BJ (cell line): ENCODE measurements at regions not wholly inside any gene's neighbourhood (a gene's known extent, or its start where the extent isn't known, plus 50 kb on each side); places are given as distances from the start of the nearest gene placed in this dataset.

Experiments used
- CTCF ChIA-PET: fragments of 350-600 bp; formaldehyde crosslinking; extraction: SDS; loops from one replicate; lab custom pipeline; 2021; ENCODE audit warnings: antibody characterized with exemption, inconsistent platforms; lab: Yijun Ruan, JAX
- POLR2A ChIA-PET: fragments of 300-600 bp; sonication (Branson Sonifier 250); formaldehyde crosslinking; extraction: SDS; loops from one replicate; lab custom pipeline; 2021; ENCODE audit warnings: antibody characterized with exemption; lab: Charles Lee
- DNase-seq: peaks from one replicate; pipeline ENCODE4 v3.0.0-alpha.2; 2011; ENCODE audit warnings: low read depth
- H3K27me3 ChIP-seq: 2 replicates; pipeline ENCODE4 v1.6.0; 2011; ENCODE audit warnings: low read length; ENCODE audit not compliant: control insufficient read depth, insufficient read depth
- H3K36me3 ChIP-seq: 2 replicates; pipeline ENCODE4 v1.5.1; 2011; ENCODE audit warnings: low read length; ENCODE audit not compliant: control insufficient read depth, insufficient read depth
- H3K4me3 ChIP-seq: 2 replicates; pipeline ENCODE4 v1.5.1; 2011; ENCODE audit warnings: low read depth, mild to moderate bottlenecking, control low read depth, low read length
- CTCF ChIP-seq: IDR thresholded peaks from 2 replicates; pipeline ENCODE4 v1.5.1; 2011; ENCODE audit warnings: low read depth, mild to moderate bottlenecking, control low read depth, inconsistent platforms, low read length, moderate library complexity; ENCODE audit not compliant: insufficient read depth

DNA sequence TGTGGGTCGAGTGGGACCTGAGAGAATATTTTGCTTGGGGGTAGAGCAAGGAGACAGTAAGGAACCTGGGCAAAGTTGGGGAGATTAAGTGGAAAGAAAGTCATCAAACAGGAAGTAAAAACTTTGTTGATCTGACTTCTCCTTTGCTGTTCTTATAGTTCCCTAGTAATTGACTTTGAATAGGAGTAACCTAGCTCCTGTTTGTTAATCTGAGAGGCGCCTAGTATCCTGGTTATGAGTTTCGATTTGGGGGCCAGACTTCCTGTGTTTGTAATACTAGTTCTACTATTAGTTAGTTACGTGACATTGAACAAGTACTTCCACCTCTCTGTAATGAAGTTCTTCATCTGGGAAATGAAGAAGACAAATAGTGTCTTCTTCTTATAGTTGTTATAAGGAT, 99.1 kb downstream of the ZNF365 start:
- no peaks in the 10 kb centered on the region for H3K36me3 ChIP-seq
- ChIA-PET POLR2A (no interaction called here), CTCF (no interaction called here)

GRCh38 chr10:62475551-62475950, 101.4 kb downstream of the ZNF365 start:
- no peak for DNase-seq

More for the DNA sequence above, 99.1 kb downstream of the ZNF365 start:
- no peak for TF ChIP-seq CTCF
- Histone ChIP-seq H3K27me3 (no peaks in the 10 kb centered on the region), H3K4me3 (no peak overlapping the region)
- no peak for DNase-seq

GRCh38 chr10:62479523-62479922, 105.4 kb downstream of the ZNF365 start:
- Histone ChIP-seq H3K27me3 (no peaks in the 10 kb centered on the region), H3K36me3 (no peaks in the 10 kb centered on the region), H3K4me3 (no peak overlapping the region)
- CTCF ChIA-PET = interaction anchor here (0.6 to 1.4 kb wide), 4 partner anchors 12 to 75 kb away, joined by 3 read pairs; no protein-coding TSS in a partner anchor
- DNase-seq = no peak
- POLR2A ChIA-PET = no interaction called here
- TF ChIP-seq CTCF = no peak

More at GRCh38 chr10:62475551-62475950, 101.4 kb downstream of the ZNF365 start:
- no peaks in the 10 kb centered on the region for H3K36me3 ChIP-seq
- POLR2A ChIA-PET = no interaction called here
- no peak for TF ChIP-seq CTCF
- H3K4me3 ChIP-seq = no peak overlapping the region
- no peaks in the 10 kb centered on the region for H3K27me3 ChIP-seq
- CTCF ChIA-PET = no interaction called here

DNA sequence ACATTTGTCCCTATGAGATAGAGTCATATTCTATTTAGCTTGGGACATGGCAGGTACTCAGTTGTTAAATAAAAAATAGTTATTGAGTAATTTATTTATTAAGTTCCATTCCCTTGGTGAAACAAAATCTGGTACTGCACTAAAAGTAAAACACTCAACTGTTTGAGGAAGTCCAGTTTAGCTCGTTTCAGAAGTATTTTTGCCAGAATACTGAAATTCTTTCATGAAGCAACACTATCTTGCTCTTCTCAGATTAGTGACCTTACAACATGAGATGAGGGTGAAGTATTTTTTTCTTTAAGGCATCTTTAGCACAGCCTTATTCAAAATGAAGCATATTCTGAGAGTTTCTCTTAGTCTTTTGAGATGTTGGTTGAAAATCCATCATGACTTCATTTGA, 106.0 kb downstream of the ZNF365 start:
- ChIA-PET CTCF (interaction anchor here (0.7 to 1.4 kb wide), 4 partner anchors 12 to 74 kb away, joined by 3 read pairs; no protein-coding TSS in a partner anchor), POLR2A (no interaction called here)
- TF ChIP-seq CTCF = no peak
- Histone ChIP-seq H3K4me3 (no peak overlapping the region), H3K27me3 (no peaks in the 10 kb centered on the region), H3K36me3 (no peaks in the 10 kb centered on the region)
- no peak for DNase-seq

DNA sequence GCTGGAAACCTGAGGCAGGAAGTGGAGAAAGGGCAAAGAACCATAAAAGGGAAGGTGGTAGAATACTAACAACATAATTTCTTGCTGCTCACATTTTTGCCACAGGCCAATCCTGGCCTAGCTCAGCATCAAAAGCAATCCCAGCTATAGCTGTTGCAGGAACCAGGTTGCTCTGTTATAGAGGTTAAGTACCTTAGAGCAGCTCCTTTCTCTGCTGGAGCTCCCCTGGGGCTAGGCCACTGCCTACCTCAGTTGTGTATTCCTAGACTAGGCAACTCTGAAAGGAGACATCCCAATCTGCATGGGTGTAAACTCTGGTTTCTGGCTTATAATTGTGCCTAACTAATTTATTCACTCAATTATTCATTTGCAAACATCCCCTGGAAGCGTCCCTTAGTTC, 108.4 kb downstream of the ZNF365 start:
- TF ChIP-seq CTCF = no peak
- ChIA-PET CTCF (no interaction called here), POLR2A (no interaction called here)
- H3K4me3 ChIP-seq = no peak overlapping the region
- H3K27me3 ChIP-seq = no peaks in the 10 kb centered on the region
- DNase-seq = no peak
- H3K36me3 ChIP-seq = no peaks in the 10 kb centered on the region
